ENCODE measurements at regions not wholly inside any gene's neighbourhood (a gene's known extent, or its start where the extent isn't known, plus 50 kb on each side); places are given as distances from the start of the nearest gene placed in this dataset.

DNA sequence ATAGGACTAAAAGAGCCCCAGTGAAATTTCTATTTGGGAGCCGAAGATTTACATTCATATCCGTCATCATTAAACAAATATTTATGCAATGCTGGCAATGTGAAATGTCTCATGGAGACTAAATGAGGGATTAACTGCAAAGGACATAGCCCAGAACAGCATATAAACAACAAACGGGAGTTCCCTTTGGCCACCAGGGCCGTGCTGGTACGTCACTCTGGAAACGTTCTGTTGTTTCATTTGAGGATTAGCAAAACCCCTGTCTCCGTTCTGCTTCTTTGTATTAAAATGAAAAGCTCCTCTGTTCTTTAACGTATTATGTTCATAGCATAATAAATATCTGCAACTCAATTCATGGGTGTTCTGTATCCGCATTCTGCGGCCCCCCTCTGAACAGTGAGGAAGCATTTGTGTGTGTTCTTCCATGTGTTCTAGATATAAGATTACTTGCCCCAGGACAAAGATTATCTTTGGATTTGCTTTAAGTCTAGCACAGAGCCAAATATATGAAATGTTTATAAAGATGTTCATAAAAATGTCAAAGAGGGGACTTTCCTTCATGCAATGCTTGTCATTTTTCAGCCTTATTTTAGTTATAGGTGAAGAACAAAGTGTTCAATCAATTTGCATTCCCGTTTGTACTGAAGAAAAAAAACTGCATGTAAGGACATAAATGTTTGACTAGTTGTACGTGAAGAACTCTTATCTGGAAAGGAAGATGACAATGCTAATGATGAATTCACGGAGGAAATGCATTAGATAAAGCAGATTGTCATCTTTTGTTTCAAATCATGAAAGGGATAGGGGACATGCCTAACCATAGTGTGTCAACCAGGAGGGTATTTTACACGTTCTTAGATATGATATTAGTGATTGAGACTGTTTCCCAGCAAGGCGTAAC lies 90.0 kb upstream of the TNFAIP3 start:
- H3K4me1 ChIP-seq (ENCODE audit: control insufficient read depth in 2 of 3, insufficient read depth in 2 of 3, low read depth in 1 of 3, low read length in 3 of 3), result no peaks in the 10 kb centered on the region
- no peak overlapping the region for H3K4me3 ChIP-seq (ENCODE audit: low read length in 3 of 3)
- no peak overlapping the region for H3K27ac ChIP-seq (ENCODE audit: low read depth in 2 of 2, low read length in 2 of 2)
- FAIRE-seq, result no peak
- no peaks in the 10 kb centered on the region for H3K27me3 ChIP-seq (ENCODE audit: control insufficient read depth, insufficient read depth, low read length)
- no peaks in the 10 kb centered on the region for H3K36me3 ChIP-seq (ENCODE audit: control insufficient read depth in 2 of 3, insufficient read depth in 3 of 3, low read length in 3 of 3)
- TF ChIP-seq, protein P1, sequence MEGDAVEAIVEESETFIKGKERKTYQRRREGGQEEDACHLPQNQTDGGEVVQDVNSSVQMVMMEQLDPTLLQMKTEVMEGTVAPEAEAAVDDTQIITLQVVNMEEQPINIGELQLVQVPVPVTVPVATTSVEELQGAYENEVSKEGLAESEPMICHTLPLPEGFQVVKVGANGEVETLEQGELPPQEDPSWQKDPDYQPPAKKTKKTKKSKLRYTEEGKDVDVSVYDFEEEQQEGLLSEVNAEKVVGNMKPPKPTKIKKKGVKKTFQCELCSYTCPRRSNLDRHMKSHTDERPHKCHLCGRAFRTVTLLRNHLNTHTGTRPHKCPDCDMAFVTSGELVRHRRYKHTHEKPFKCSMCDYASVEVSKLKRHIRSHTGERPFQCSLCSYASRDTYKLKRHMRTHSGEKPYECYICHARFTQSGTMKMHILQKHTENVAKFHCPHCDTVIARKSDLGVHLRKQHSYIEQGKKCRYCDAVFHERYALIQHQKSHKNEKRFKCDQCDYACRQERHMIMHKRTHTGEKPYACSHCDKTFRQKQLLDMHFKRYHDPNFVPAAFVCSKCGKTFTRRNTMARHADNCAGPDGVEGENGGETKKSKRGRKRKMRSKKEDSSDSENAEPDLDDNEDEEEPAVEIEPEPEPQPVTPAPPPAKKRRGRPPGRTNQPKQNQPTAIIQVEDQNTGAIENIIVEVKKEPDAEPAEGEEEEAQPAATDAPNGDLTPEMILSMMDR (IDR thresholded peaks at IDR 0.05; ENCODE audit: borderline replicate concordance, extremely low read depth, insufficient read depth), result no peak
- DNase-seq, result peak in 1 of 5 donors; percentile 45
- intact Hi-C loops (cut with DNase I), result no loop called here
- H3K9me3 ChIP-seq (ENCODE audit: control insufficient read depth in 2 of 3, insufficient read depth in 1 of 3, low read length in 3 of 3), result no peaks in the 10 kb centered on the region
- H3K9ac ChIP-seq (ENCODE audit: low read length in 3 of 3), result no peak overlapping the region

DNA sequence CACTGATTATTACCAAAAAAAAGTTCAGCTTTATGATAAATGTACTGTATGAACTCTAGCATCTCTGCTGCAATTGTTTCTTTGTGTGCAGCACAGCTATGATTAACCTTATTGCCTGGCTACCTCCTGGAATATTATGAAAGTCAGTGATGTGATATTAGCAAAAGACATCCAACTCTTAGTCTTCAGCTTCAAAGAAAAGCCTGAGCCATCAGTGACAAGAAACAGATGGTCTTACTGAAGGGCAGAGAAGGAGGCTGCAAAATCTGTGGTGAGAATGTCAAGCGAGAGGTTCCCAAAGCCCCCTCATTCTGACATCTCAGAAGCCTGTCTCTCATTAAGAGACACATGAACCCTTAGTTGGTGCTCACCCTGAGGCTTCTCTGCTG lies 89.4 kb upstream of the TNFAIP3 start:
- Histone ChIP-seq H3K9me3 (ENCODE audit: control insufficient read depth in 2 of 3, insufficient read depth in 1 of 3, low read length in 3 of 3) (no peaks in the 10 kb centered on the region), H3K4me1 (ENCODE audit: control insufficient read depth in 2 of 3, insufficient read depth in 2 of 3, low read depth in 1 of 3, low read length in 3 of 3) (no peaks in the 10 kb centered on the region), H3K9ac (ENCODE audit: low read length in 3 of 3) (no peak overlapping the region), H3K27me3 (ENCODE audit: control insufficient read depth, insufficient read depth, low read length) (no peaks in the 10 kb centered on the region), H3K4me3 (ENCODE audit: low read length in 3 of 3) (no peak overlapping the region), H3K36me3 (ENCODE audit: control insufficient read depth in 2 of 3, insufficient read depth in 3 of 3, low read length in 3 of 3) (no peaks in the 10 kb centered on the region), H3K27ac (ENCODE audit: low read depth in 2 of 2, low read length in 2 of 2) (no peak overlapping the region)
- intact Hi-C loops (cut with DNase I), result no loop called here
- FAIRE-seq, result no peak
- peak in 1 of 5 donors; percentile 37 for DNase-seq
- TF ChIP-seq, protein P1 (IDR thresholded peaks at IDR 0.05; ENCODE audit: borderline replicate concordance, extremely low read depth, insufficient read depth), result no peak

DNA sequence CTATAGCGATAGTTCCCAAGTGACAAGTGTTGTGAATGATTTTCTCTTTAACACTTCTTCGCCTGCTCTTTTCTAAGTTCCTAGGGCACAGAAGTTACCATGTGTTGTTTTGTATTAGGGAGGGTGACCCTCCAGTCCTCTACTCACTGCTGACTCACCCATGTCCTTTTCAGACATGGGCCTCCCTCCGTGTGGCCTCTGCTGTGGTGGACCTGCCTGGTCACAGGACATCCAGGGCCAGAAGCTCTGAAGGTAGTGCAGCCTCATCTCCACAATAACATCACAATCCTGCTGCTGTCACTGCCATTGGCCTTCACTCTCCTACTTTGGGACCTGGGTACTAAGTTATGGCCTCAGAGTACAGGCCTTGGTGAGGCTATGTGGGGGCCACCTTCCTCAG lies 87.1 kb upstream of the TNFAIP3 start:
- Histone ChIP-seq H3K27ac (ENCODE audit: low read depth in 2 of 2, low read length in 2 of 2) (no peak overlapping the region), H3K9me3 (ENCODE audit: control insufficient read depth in 2 of 3, insufficient read depth in 1 of 3, low read length in 3 of 3) (no peaks in the 10 kb centered on the region), H3K27me3 (ENCODE audit: control insufficient read depth, insufficient read depth, low read length) (no peaks in the 10 kb centered on the region), H3K9ac (ENCODE audit: low read length in 3 of 3) (no peak overlapping the region), H3K4me1 (ENCODE audit: control insufficient read depth in 2 of 3, insufficient read depth in 2 of 3, low read depth in 1 of 3, low read length in 3 of 3) (no peaks in the 10 kb centered on the region), H3K36me3 (ENCODE audit: control insufficient read depth in 2 of 3, insufficient read depth in 3 of 3, low read length in 3 of 3) (no peaks in the 10 kb centered on the region), H3K4me3 (ENCODE audit: low read length in 3 of 3) (no peak overlapping the region)
- FAIRE-seq (no peak), DNase-seq (no peak)
- TF ChIP-seq, protein P1 (IDR thresholded peaks at IDR 0.05; ENCODE audit: borderline replicate concordance, extremely low read depth, insufficient read depth), result no peak
- intact Hi-C loops (cut with DNase I), result no loop called here
